22Rv1 (cell line): ENCODE measurements at regions not wholly inside any gene's neighbourhood (a gene's known extent, or its start where the extent isn't known, plus 50 kb on each side); places are given as distances from the start of the nearest gene placed in this dataset.

ENCODE experiments used
- CTCF ChIP-seq: fragments of 450-650 bp; IDR thresholded peaks from 2 replicates; pipeline ENCODE4 v1.5.1; 2017; ENCODE audit warnings: mild to moderate bottlenecking
- ZFX ChIP-seq: fragments of 450-650 bp; IDR thresholded peaks from 2 replicates; pipeline ENCODE4 v1.6.1; 2017; ENCODE audit warnings: antibody characterized with exemption, borderline replicate concordance

GRCh38 chr7:110372685-110373084, 718.2 kb upstream of the LRRN3 start:
- TF ChIP-seq CTCF (no peak), ZFX (no peak)
